Trophoblast cell (in vitro differentiated cells and primary cell): ENCODE measurements at regions not wholly inside any gene's neighbourhood (a gene's known extent, or its start where the extent isn't known, plus 50 kb on each side); places are given as distances from the start of the nearest gene placed in this dataset.

Experiments
- DNase-seq, 2 donors: peaks; one replicate each; pipeline ENCODE4 v3.0.0-alpha.2; 2016
- H2AFZ ChIP-seq: 2 replicates; pipeline ENCODE4 v1.6.1; 2013; ENCODE audit warnings: low read length, moderate library complexity, mild to moderate bottlenecking; ENCODE audit not compliant: insufficient read depth, poor library complexity
- H2AK5ac ChIP-seq: 2 replicates; pipeline ENCODE4 v1.6.1; 2013; ENCODE audit warnings: mild to moderate bottlenecking, low read length
- H2BK120ac ChIP-seq: 2 replicates; pipeline ENCODE4 v1.6.1; 2013; ENCODE audit warnings: low read length, mild to moderate bottlenecking, moderate library complexity; ENCODE audit not compliant: insufficient read depth, poor library complexity
- H2BK12ac ChIP-seq: 2 replicates; pipeline ENCODE4 v1.6.1; 2013; ENCODE audit warnings: mild to moderate bottlenecking, low read length, moderate library complexity
- H2BK5ac ChIP-seq: 2 replicates; pipeline ENCODE4 v1.6.1; 2013; ENCODE audit warnings: low read length, low read depth, moderate library complexity, mild to moderate bottlenecking; ENCODE audit not compliant: poor library complexity
- H3K14ac ChIP-seq: 2 replicates; pipeline ENCODE4 v1.6.1; 2013; ENCODE audit warnings: mild to moderate bottlenecking, low read length
- H3K18ac ChIP-seq: 2 replicates; pipeline ENCODE4 v1.6.1; 2013; ENCODE audit warnings: mild to moderate bottlenecking, low read length
- H3K23ac ChIP-seq: 2 replicates; pipeline ENCODE4 v1.6.1; 2013; ENCODE audit warnings: low read length
- H3K27ac ChIP-seq: 2 replicates; pipeline ENCODE4 v1.5.1; 2013; ENCODE audit warnings: low read depth, mild to moderate bottlenecking, inconsistent platforms, low read length, moderate library complexity
- H3K27me3 ChIP-seq: 2 replicates; pipeline ENCODE4 v1.6.1; 2013; ENCODE audit warnings: inconsistent platforms, mild to moderate bottlenecking, low read length, moderate library complexity; ENCODE audit not compliant: insufficient read depth
- H3K36me3 ChIP-seq, 2 experiments: 1 replicate in 1 of 2; 2 replicates in 1 of 2; pipeline ENCODE4 v1.6.1; 2013; ENCODE audit warnings: low read length in 2 of 2, mild to moderate bottlenecking in 2 of 2, moderate library complexity in 1 of 2; ENCODE audit not compliant: insufficient read depth in 2 of 2, control insufficient read depth in 1 of 2
- H3K4ac ChIP-seq: 2 replicates; pipeline ENCODE4 v1.6.1; 2013; ENCODE audit warnings: low read depth, mild to moderate bottlenecking, low read length, moderate library complexity
- H3K4me1 ChIP-seq, 2 experiments: 1 replicate in 1 of 2; 2 replicates in 1 of 2; pipeline ENCODE4 v1.6.1; 2013; ENCODE audit warnings: low read length in 2 of 2, mild to moderate bottlenecking in 2 of 2, moderate library complexity in 1 of 2; ENCODE audit not compliant: insufficient read depth in 2 of 2, control insufficient read depth in 1 of 2
- H3K4me2 ChIP-seq: 2 replicates; pipeline ENCODE4 v1.6.1; 2013; ENCODE audit warnings: inconsistent platforms, mild to moderate bottlenecking, low read length, moderate library complexity
- H3K4me3 ChIP-seq: 2 replicates; pipeline ENCODE4 v1.5.1; 2013; ENCODE audit warnings: mild to moderate bottlenecking, low read depth, low read length, inconsistent platforms
- H3K79me1 ChIP-seq: one replicate; pipeline ENCODE4 v1.6.1; 2013; ENCODE audit warnings: low read length
- H3K79me2 ChIP-seq: 2 replicates; pipeline ENCODE4 v1.6.1; 2013; ENCODE audit warnings: low read length, mild to moderate bottlenecking; ENCODE audit not compliant: control insufficient read depth, insufficient read depth, poor library complexity
- H3K9ac ChIP-seq: 2 replicates; pipeline ENCODE4 v1.6.1; 2013; ENCODE audit warnings: mild to moderate bottlenecking, low read length
- H3K9me3 ChIP-seq: 2 replicates; pipeline ENCODE4 v1.6.1; 2013; ENCODE audit warnings: low read depth, mild to moderate bottlenecking, control low read depth, inconsistent platforms, low read length; ENCODE audit not compliant: insufficient read depth
- H4K12ac ChIP-seq: 2 replicates; pipeline ENCODE4 v1.6.1; 2013; ENCODE audit warnings: low read depth, mild to moderate bottlenecking, low read length, moderate library complexity
- H4K8ac ChIP-seq: 2 replicates; pipeline ENCODE4 v1.6.1; 2013; ENCODE audit warnings: low read depth, mild to moderate bottlenecking, low read length, moderate library complexity
- H4K91ac ChIP-seq: one replicate; pipeline ENCODE4 v1.6.1; 2013; ENCODE audit warnings: low read depth, mild to moderate bottlenecking, low read length, moderate library complexity
- WGBS: extraction: QIAGEN DNeasy Blood & Tissue Kit; methylation state at CpG from one replicate; pipeline ENCODE4 v1.1.7; 2013; ENCODE audit warnings: missing lambda C conversion rate; ENCODE audit not compliant: insufficient read length, insufficient coverage; ENCODE audit errors: extremely low coverage; 5-methylcytosine and 5-hydroxymethylcytosine counted together

DNA sequence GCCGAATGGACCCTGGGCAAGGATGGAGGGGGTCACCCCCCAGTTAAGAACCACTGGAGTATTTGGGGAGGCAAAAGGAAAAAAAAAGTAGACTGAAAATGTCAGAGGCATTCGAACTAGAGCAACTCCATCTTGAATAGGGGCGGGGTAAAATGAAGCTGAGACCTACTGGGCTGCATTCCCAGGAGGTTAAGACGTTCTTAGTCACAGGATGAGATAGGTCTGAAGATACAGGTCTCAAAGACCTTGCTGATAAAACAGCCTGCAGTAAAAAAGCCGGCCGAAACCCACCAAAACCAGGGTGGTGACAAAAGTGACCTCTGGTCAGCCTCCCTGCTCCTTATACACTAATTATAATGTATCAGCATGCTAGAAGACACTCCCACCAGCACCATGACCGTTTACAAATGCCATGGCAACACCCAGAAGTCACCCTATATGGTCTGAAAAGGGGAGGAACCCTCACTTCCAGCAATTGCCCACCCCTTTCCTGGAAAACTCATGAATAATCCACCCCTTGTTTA is 70.4 kb upstream of the KCNG1 start:
- Histone ChIP-seq H3K27ac (no peak overlapping the region), H4K12ac (no peak overlapping the region), H3K9ac (no peak overlapping the region), H3K23ac (no peak overlapping the region), H3K18ac (no peak overlapping the region), H3K9me3 (no peaks in the 10 kb centered on the region), H3K4ac (no peak overlapping the region), H3K4me1 (peaks cover 6 to 8% of the 10 kb centered on the region in 2 experiments), H4K8ac (peak overlapping the region; percentile 23), H3K79me1 (peaks cover 2% of the 10 kb centered on the region), H2BK5ac (no peak overlapping the region), H2BK120ac (peak overlapping the region; percentile 75), H3K4me2 (no peak overlapping the region), H2AFZ (no peak overlapping the region), H3K4me3 (no peak overlapping the region), H3K79me2 (no peaks in the 10 kb centered on the region), H3K14ac (no peak overlapping the region), H2AK5ac (peak overlapping the region; percentile 53), H4K91ac (peak overlapping the region; percentile 66), H3K27me3 (no peaks in the 10 kb centered on the region), H2BK12ac (no peak overlapping the region), H3K36me3 (no peaks in the 10 kb centered on the region)
- no CpG with 5 or more reads among the region's 7 CpGs for WGBS
- peak; percentile 19 to 70 for DNase-seq

DNA sequence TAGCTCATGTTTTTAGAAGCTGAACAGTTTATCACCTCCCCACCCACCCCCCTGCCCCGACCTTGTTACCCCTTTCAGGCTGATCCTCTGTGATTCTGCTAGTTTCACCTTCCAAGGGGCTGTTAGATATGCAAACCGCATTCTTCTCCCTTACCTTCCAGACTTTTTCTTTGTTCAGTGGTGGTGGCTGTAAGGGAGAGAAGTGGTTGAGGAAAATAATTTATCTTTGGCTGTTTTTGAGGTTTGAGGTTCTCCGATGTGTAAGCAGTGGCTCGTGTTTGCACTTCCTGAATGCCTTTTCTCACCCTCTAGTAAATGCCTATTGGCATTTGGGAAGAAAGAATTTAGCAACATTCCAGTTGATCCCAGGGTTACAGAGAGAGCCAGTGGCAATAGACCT is 69.4 kb upstream of the KCNG1 start:
- no peak overlapping the region for H3K9ac ChIP-seq
- H3K4ac ChIP-seq = no peak overlapping the region
- H3K14ac ChIP-seq = no peak overlapping the region
- H3K27ac ChIP-seq = no peak overlapping the region
- no peak overlapping the region for H4K8ac ChIP-seq
- H3K23ac ChIP-seq = no peak overlapping the region
- WGBS = no CpG with 5 or more reads among the region's 4 CpGs
- peak overlapping the region; percentile 24 for H3K4me2 ChIP-seq
- no peak overlapping the region for H2BK12ac ChIP-seq
- peaks cover 6 to 8% of the 10 kb centered on the region in 2 experiments for H3K4me1 ChIP-seq
- H2BK5ac ChIP-seq = no peak overlapping the region
- no peak for DNase-seq
- no peaks in the 10 kb centered on the region for H3K79me2 ChIP-seq
- peaks cover 2% of the 10 kb centered on the region for H3K79me1 ChIP-seq
- no peak overlapping the region for H4K12ac ChIP-seq
- H3K4me3 ChIP-seq = no peak overlapping the region
- no peak overlapping the region for H2AFZ ChIP-seq
- no peak overlapping the region for H3K18ac ChIP-seq
- H3K36me3 ChIP-seq = no peaks in the 10 kb centered on the region
- no peak overlapping the region for H2BK120ac ChIP-seq
- H3K9me3 ChIP-seq = no peaks in the 10 kb centered on the region
- no peak overlapping the region for H4K91ac ChIP-seq
- no peaks in the 10 kb centered on the region for H3K27me3 ChIP-seq
- no peak overlapping the region for H2AK5ac ChIP-seq

DNA sequence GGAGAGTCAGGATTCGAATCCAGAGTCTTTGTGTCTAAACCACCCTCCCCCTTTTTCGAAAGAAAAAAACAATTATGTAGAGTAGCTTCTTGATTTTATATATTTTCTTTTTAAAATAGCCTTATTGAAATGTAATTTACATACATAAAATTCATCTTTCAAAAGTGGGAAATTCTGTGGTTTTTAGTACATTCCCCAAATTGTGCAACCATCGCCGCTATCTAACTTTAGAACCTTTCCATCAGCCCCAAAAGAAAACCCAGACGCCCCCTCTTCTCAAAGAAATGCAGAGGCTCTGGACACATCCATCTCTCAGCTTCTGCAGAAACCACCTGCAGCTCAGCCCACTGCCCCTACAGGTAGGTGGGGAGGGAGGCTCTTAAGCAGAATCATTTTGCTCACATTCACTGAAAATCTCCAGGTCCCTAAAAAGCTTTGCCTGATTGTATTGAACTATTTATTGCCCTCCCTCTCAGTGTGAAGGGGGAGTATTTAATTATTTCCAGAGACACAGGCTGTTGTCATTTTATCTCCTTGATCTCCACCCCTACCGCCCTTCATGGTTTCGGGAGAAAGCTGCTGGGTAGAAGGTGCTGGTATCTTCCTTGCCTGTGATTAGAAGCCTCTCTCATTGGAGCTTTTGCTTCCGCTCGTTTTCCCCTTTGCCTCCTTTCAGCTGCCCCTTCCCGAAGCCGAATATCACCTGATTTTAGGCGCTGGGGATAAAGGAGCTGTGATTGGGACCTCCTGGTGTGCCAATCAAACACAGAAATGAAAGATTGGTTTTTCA is 68.7 kb upstream of the KCNG1 start:
- Histone ChIP-seq H3K36me3 (no peaks in the 10 kb centered on the region), H3K4ac (no peak overlapping the region), H3K79me2 (no peaks in the 10 kb centered on the region), H2BK12ac (no peak overlapping the region), H3K27me3 (no peaks in the 10 kb centered on the region), H3K4me2 (peak overlapping the region; percentile 23), H2AFZ (no peak overlapping the region), H3K9ac (no peak overlapping the region), H2BK5ac (no peak overlapping the region), H3K23ac (no peak overlapping the region), H3K18ac (no peak overlapping the region), H3K4me1 (peaks cover 6 to 8% of the 10 kb centered on the region in 2 experiments), H3K79me1 (peaks cover 2% of the 10 kb centered on the region), H3K4me3 (no peak overlapping the region), H3K14ac (no peak overlapping the region), H4K12ac (no peak overlapping the region), H2AK5ac (no peak overlapping the region), H4K8ac (no peak overlapping the region), H2BK120ac (no peak overlapping the region), H3K27ac (no peak overlapping the region), H4K91ac (no peak overlapping the region), H3K9me3 (no peaks in the 10 kb centered on the region)
- WGBS = no CpG with 5 or more reads among the region's 12 CpGs
- DNase-seq = peak; percentile 26 to 57

GRCh38 chr20:51089840-51090239 is 66.9 kb upstream of the KCNG1 start:
- Histone ChIP-seq H3K9ac (no peak overlapping the region), H2BK12ac (no peak overlapping the region), H4K12ac (no peak overlapping the region), H3K4me1 (peaks cover 6 to 8% of the 10 kb centered on the region in 2 experiments), H3K36me3 (no peaks in the 10 kb centered on the region), H3K27ac (no peak overlapping the region), H3K23ac (no peak overlapping the region), H2AFZ (no peak overlapping the region), H3K14ac (no peak overlapping the region), H4K91ac (no peak overlapping the region), H3K4me2 (no peak overlapping the region), H3K18ac (no peak overlapping the region), H3K79me2 (no peaks in the 10 kb centered on the region), H2BK120ac (no peak overlapping the region), H3K79me1 (peaks cover 2% of the 10 kb centered on the region), H3K4ac (no peak overlapping the region), H2AK5ac (no peak overlapping the region), H4K8ac (no peak overlapping the region), H2BK5ac (no peak overlapping the region), H3K4me3 (no peak overlapping the region), H3K27me3 (no peaks in the 10 kb centered on the region), H3K9me3 (no peaks in the 10 kb centered on the region)
- no peak for DNase-seq
- WGBS = no CpG with 5 or more reads among the region's 1 CpG
